ENCODE measurements at regions not wholly inside any gene's neighbourhood (a gene's known extent, or its start where the extent isn't known, plus 50 kb on each side); places are given as distances from the start of the nearest gene placed in this dataset.

- TF ChIP-seq EZH2 (IDR thresholded peaks at IDR 0.05) = no peak
- no peak for TF ChIP-seq POLR2AphosphoS5 (IDR thresholded peaks at IDR 0.05; ENCODE audit: borderline replicate concordance, low read depth, low read length)
- no peak for TF ChIP-seq FOXP2 (optimal IDR thresholded peaks at IDR 0.05; ENCODE audit: control extremely low read depth, extremely low read length, insufficient read depth)
Measured at GRCh38 chr14:83541147-83541546, 1988.8 kb upstream of the FLRT2 start.
